Lung (tissue), 11 donors: ENCODE measurements at regions not wholly inside any gene's neighbourhood (a gene's known extent, or its start where the extent isn't known, plus 50 kb on each side); places are given as distances from the start of the nearest gene placed in this dataset.
A peak's percentile ranks its signal among the peaks of the same experiment; 100 is the strongest.
"Not testable (repeated sequence)": the region's sequence is repeated elsewhere in the genome, so short reads cannot be mapped to it uniquely, and the experiment has no call there.

Source experiments
- ATAC-seq: fragments of 200-7000 bp; cut with Tn5 transposase; one replicate; pipeline ENCODE4 v1.9.1; 2020; ENCODE audit warnings: moderate number of reproducible peaks; ENCODE audit not compliant: insufficient read depth, low FRiP score
- DNase-seq, 3 donors: peaks; one replicate each; pipeline ENCODE4 v3.0.0-alpha.2; 2013 to 2017
- H3K27ac ChIP-seq, 2 donors: one replicate each; pipeline ENCODE4 v1.5.1; 2013; ENCODE audit warnings: mild to moderate bottlenecking in 2 of 2, moderate library complexity in 2 of 2, control low read depth in 1 of 2, inconsistent platforms in 1 of 2, low read depth in 1 of 2, low read length in 1 of 2
- H3K27me3 ChIP-seq, 3 donors: one replicate each; pipeline ENCODE4 v1.5.1; 2013; ENCODE audit warnings: low read length in 2 of 3; ENCODE audit not compliant: control insufficient read depth in 3 of 3, insufficient read depth in 3 of 3
- H3K36me3 ChIP-seq, 4 donors: one replicate each; pipeline ENCODE4 v1.5.1; 2013; ENCODE audit warnings: low read length in 4 of 4, mild to moderate bottlenecking in 1 of 4, moderate library complexity in 1 of 4; ENCODE audit not compliant: control insufficient read depth in 4 of 4, insufficient read depth in 4 of 4
- H3K4me1 ChIP-seq, 5 donors: one replicate each; pipeline ENCODE4 v1.5.1; 2013; ENCODE audit warnings: low read length in 5 of 5, mild to moderate bottlenecking in 2 of 5, moderate library complexity in 1 of 5; ENCODE audit not compliant: control insufficient read depth in 5 of 5, insufficient read depth in 5 of 5
- H3K4me3 ChIP-seq: one replicate; pipeline ENCODE4 v1.5.1; 2013; ENCODE audit warnings: mild to moderate bottlenecking, control low read depth, moderate library complexity
- H3K9ac ChIP-seq, 2 donors: one replicate each; pipeline ENCODE4 v1.5.1; 2013; ENCODE audit warnings: low read length in 2 of 2, control low read depth in 1 of 2; ENCODE audit not compliant: insufficient read depth in 1 of 2
- H3K9me3 ChIP-seq, 4 donors: one replicate each; pipeline ENCODE4 v1.5.1; 2013; ENCODE audit warnings: low read length in 3 of 4, mild to moderate bottlenecking in 1 of 4, moderate library complexity in 1 of 4; ENCODE audit not compliant: control insufficient read depth in 4 of 4, insufficient read depth in 3 of 4
- CTCF ChIP-seq: IDR thresholded peaks from 2 replicates; pipeline ENCODE4 v1.5.1; 2012; ENCODE audit warnings: mild to moderate bottlenecking; ENCODE audit errors: control extremely low read depth, extremely low read depth
- WGBS, 2 donors: extraction: QIAGEN DNeasy Blood & Tissue Kit; methylation state at CpG; one replicate each; pipeline ENCODE4 v1.1.7; 2013; 5-methylcytosine and 5-hydroxymethylcytosine counted together
- donor health status: control.
- donor health status: control.
- donor health status: Bipolar disorder and iron deficiency.
- donor health status: healthy.
- donor health status: DM: yes; HTN: yes; CAD: no.

- Histone ChIP-seq H3K9me3 (no peaks in the 10 kb centered on the region), H3K9ac (no peak overlapping the region)
Measured at GRCh38 chr5:148740079-148740858, 85.9 kb upstream of the HTR4 start.

DNA sequence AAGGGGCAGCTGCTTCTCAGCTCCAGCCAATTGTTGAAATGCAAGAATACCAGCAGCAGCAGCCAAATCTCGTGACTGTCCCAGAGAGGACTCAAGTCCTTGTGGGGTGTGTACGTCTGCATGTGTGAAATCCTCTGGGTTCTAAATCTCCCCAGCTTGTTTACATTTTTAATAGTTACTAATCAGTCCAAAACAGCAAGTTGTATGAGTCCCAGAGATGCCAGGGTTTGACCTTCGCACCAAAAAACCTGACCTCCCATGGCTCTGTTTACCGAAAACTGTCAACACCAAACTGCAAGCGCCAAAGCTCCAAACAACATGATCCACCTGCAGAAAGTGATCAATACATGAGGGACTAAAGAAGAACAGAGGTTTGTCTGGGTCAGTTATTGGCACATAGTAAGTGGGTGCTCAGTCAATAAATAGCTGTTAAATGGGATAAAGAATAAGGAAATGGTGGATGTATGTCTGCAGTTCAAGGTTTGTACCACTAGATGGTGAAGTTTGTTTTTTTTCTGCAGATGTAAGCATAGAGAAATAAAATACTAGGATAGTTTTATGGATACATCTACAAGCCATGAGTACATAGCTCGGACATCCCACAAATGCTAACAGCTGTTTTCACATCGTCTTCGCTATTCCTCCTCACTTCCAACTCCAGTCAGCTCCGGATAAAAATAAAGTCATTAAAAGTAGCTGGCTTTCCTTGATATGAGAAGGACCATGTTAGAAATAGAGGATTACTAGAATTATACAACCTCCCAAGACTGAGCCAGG, 85.3 kb upstream of the ADRB2 start:
- Histone ChIP-seq H3K4me3 (no peak overlapping the region), H3K27ac (no peak overlapping the region), H3K36me3 (no peaks in the 10 kb centered on the region), H3K9ac (no peak overlapping the region), H3K4me1 (peaks cover 0 to 12% (median 0%) of the 10 kb centered on the region in 5 donors), H3K9me3 (no peaks in the 10 kb centered on the region), H3K27me3 (no peaks in the 10 kb centered on the region)
- peak; percentile 50 for TF ChIP-seq CTCF
- peak; percentile 39 for ATAC-seq
- 53 to 56% methylated on average over 9 of the region's 9 CpGs for WGBS, 2 donors
- DNase-seq: peak; percentile 34 to 88 (median 81)

More at GRCh38 chr5:148740079-148740858, 85.9 kb upstream of the HTR4 start:
- H3K36me3 ChIP-seq: no peaks in the 10 kb centered on the region
- no peak for ATAC-seq
- H3K27me3 ChIP-seq: no peaks in the 10 kb centered on the region
- H3K4me1 ChIP-seq: peaks cover 0 to 12% (median 0%) of the 10 kb centered on the region in 5 donors
- 76 to 78% methylated on average over 8 of the region's 8 CpGs for WGBS, 2 donors
- no peak for TF ChIP-seq CTCF
- no peak overlapping the region for H3K4me3 ChIP-seq
- no peak overlapping the region for H3K27ac ChIP-seq
- no peak for DNase-seq

- not testable (repeated sequence) for ATAC-seq, H3K4me3 ChIP-seq, H3K27ac ChIP-seq, H3K4me1 ChIP-seq, H3K9me3 ChIP-seq, H3K27me3 ChIP-seq, H3K36me3 ChIP-seq, DNase-seq, H3K9ac ChIP-seq
- WGBS, 2 donors: 70 to 79% methylated on average over 3 of the region's 3 CpGs
Measured at GRCh38 chr5:148741766-148742165, 84.6 kb upstream of the ADRB2 start.

DNA sequence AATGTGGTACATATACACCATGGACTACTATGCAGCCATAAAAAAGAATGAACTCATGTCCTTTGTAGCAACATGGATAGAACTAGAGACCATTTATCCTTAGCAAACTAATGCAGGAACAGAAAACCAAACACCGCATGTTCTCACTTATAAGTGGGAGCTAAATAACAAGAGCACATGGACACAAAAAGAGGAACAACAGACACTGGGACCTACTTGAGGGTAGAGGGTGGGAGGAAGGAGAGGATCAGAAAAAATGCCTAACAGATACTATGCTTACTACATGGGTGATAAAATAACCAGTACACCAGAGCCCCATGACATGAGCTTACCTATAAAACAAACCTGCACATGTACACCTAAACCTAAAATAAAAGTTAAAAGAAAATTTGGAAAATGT, 82.0 kb upstream of the ADRB2 start:
- 82 to 85% methylated on average over 1 of the region's 1 CpG for WGBS, 2 donors
- not testable (repeated sequence) for ATAC-seq, H3K4me3 ChIP-seq, H3K27ac ChIP-seq, DNase-seq, H3K9ac ChIP-seq, H3K36me3 ChIP-seq, H3K27me3 ChIP-seq, H3K4me1 ChIP-seq, H3K9me3 ChIP-seq
